SU-DHL-6 (cell line): ENCODE measurements at regions not wholly inside any gene's neighbourhood (a gene's known extent, or its start where the extent isn't known, plus 50 kb on each side); places are given as distances from the start of the nearest gene placed in this dataset.

Experiments used
- CTCF ChIP-seq: fragments of 200-600 bp; sonication (generic); IDR thresholded peaks from one replicate; pipeline ENCODE4 v1.5.1; 2017; ENCODE audit warnings: antibody characterized with exemption, mild to moderate bottlenecking, low read length, moderate library complexity; ENCODE audit not compliant: insufficient read depth, poor library complexity, severe bottlenecking
- EZH2phosphoT487 ChIP-seq: fragments of 200-600 bp; sonication (generic), shearing (Covaris generic); conservative IDR thresholded peaks from 2 replicates; pipeline ENCODE4 v1.6.1; 2018; ENCODE audit warnings: mild to moderate bottlenecking, antibody characterized with exemption, low read length, moderate library complexity, mixed read lengths

- no peak for TF ChIP-seq CTCF
- no peak for TF ChIP-seq EZH2phosphoT487
Observed at GRCh38 chr18:73987247-73987980, 160.2 kb downstream of the FBXO15 start.
